HepG2 (cell line): ENCODE measurements at regions not wholly inside any gene's neighbourhood (a gene's known extent, or its start where the extent isn't known, plus 50 kb on each side); places are given as distances from the start of the nearest gene placed in this dataset.

Experiments used
- ATAD3A ChIP-seq: sonication (generic); formaldehyde crosslinking; IDR thresholded peaks from 2 replicates; pipeline ENCODE4 v1.4.0; 2020; ENCODE audit warnings: missing genetic modification reagents
- CEBPG ChIP-seq: IDR thresholded peaks from 2 replicates; pipeline ENCODE4 v1.6.1; 2016
- E2F1 ChIP-seq: sonication (generic); formaldehyde crosslinking; IDR thresholded peaks from 2 replicates; pipeline ENCODE4 v1.5.0; 2020; ENCODE audit warnings: missing genetic modification reagents
- HNF1B ChIP-seq: sonication (generic); formaldehyde crosslinking; IDR thresholded peaks from 2 replicates; pipeline ENCODE4 v1.5.1; 2020; ENCODE audit warnings: mild to moderate bottlenecking, moderate library complexity, missing genetic modification reagents
- IRX3 ChIP-seq: sonication (generic); formaldehyde crosslinking; IDR thresholded peaks from 2 replicates; pipeline ENCODE4 v1.8.1; 2023; ENCODE audit warnings: mild to moderate bottlenecking, low read depth, missing genetic modification reagents, borderline replicate concordance
- LCORL ChIP-seq, 2 experiments: fragments of 450-650 bp in 1 of 2; sonication (generic) in 1 of 2; formaldehyde crosslinking in 1 of 2; IDR thresholded peaks; 2 replicates each; pipeline versions ENCODE4 v1.5.0 to v1.6.1; 2017 to 2020; ENCODE audit warnings: antibody characterized with exemption in 1 of 2, missing genetic modification reagents in 1 of 2
- MBNL3 ChIP-seq: fragments of 250-450 bp; sonication (Bioruptor Pico); conservative IDR thresholded peaks from 2 replicates; pipeline ENCODE4 v1.8.0; 2022; ENCODE audit warnings: mild to moderate bottlenecking, inconsistent platforms
- MEIS1 ChIP-seq: sonication (generic); formaldehyde crosslinking; IDR thresholded peaks from 2 replicates; pipeline ENCODE4 v1.9.0; 2021; ENCODE audit warnings: mild to moderate bottlenecking, missing genetic modification reagents, moderate library complexity, borderline replicate concordance
- MTA1 ChIP-seq: sonication (generic); formaldehyde crosslinking; IDR thresholded peaks from 2 replicates; pipeline ENCODE4 v1.4.0; 2020; ENCODE audit warnings: missing genetic modification reagents, mild to moderate bottlenecking, borderline replicate concordance
- NFRKB ChIP-seq: fragments of 450-650 bp; IDR thresholded peaks from 2 replicates; pipeline ENCODE4 v1.6.1; 2017
- PHF5A ChIP-seq: IDR thresholded peaks from one replicate; pipeline ENCODE4 v1.6.1; 2018; ENCODE audit warnings: low read depth, missing genetic modification reagents; ENCODE audit not compliant: unreplicated experiment
- PLSCR1 ChIP-seq: sonication (generic); formaldehyde crosslinking; IDR thresholded peaks from 2 replicates; pipeline ENCODE4 v1.5.0; 2020; ENCODE audit warnings: missing genetic modification reagents, mild to moderate bottlenecking, borderline replicate concordance
- PRDM15 ChIP-seq: sonication (generic); formaldehyde crosslinking; IDR thresholded peaks from 2 replicates; pipeline ENCODE4 v1.4.0; 2020; ENCODE audit warnings: missing genetic modification reagents
- SP5 ChIP-seq: IDR thresholded peaks from 2 replicates; pipeline ENCODE4 v1.6.1; 2016; ENCODE audit warnings: low read depth, borderline replicate concordance
- STAT5B ChIP-seq: sonication (generic); formaldehyde crosslinking; IDR thresholded peaks from 2 replicates; pipeline ENCODE4 v1.4.0; 2020; ENCODE audit warnings: missing genetic modification reagents
- TBL1XR1 ChIP-seq: fragments of 150-350 bp; IDR thresholded peaks from 2 replicates; pipeline ENCODE4 v1.6.1; 2014; ENCODE audit warnings: borderline replicate concordance, low read length; ENCODE audit not compliant: partially characterized antibody
- THRA ChIP-seq: sonication (generic); formaldehyde crosslinking; IDR thresholded peaks from 2 replicates; pipeline ENCODE4 v1.4.0; 2020; ENCODE audit warnings: missing genetic modification reagents, borderline replicate concordance
- ZFP90 ChIP-seq: sonication (generic); formaldehyde crosslinking; IDR thresholded peaks from 2 replicates; pipeline ENCODE4 v1.8.0; 2022; ENCODE audit warnings: missing genetic modification reagents, mild to moderate bottlenecking, inconsistent platforms, borderline replicate concordance
- ZNF383 ChIP-seq: sonication (generic); formaldehyde crosslinking; IDR thresholded peaks from 2 replicates; pipeline ENCODE4 v1.4.0; 2020; ENCODE audit warnings: missing genetic modification reagents, mild to moderate bottlenecking, borderline replicate concordance
- ZNF501 ChIP-seq: sonication (generic); formaldehyde crosslinking; IDR thresholded peaks from 2 replicates; pipeline ENCODE4 v1.5.1; 2020; ENCODE audit warnings: mild to moderate bottlenecking, moderate library complexity, missing genetic modification reagents
- ZNF775 ChIP-seq: sonication (generic); formaldehyde crosslinking; IDR thresholded peaks from 2 replicates; pipeline ENCODE4 v1.4.0; 2020; ENCODE audit warnings: missing genetic modification reagents, mild to moderate bottlenecking, moderate library complexity, borderline replicate concordance

- TF ChIP-seq THRA (CRISPR knock-in tag) (peak; percentile 95), CEBPG (peak; percentile 96), TBL1XR1 (peak; percentile 45), MBNL3 (CRISPR knock-in tag) (no peak), IRX3 (0 out of 2 replicates have a peak, but pooled peaks have one; percentile 72), PLSCR1 (CRISPR knock-in tag) (peak; percentile 60; the same call in 1 of the 2 replicates), ZNF383 (CRISPR knock-in tag) (0 out of 2 replicates have a peak, but pooled peaks have one; percentile 60), PRDM15 (CRISPR knock-in tag) (peak; percentile 65; the same call in 1 of the 2 replicates), STAT5B (0 out of 2 replicates have a peak, but pooled peaks have one; percentile 35), ZNF775 (CRISPR knock-in tag) (no peak), NFRKB (peak; percentile 86), MEIS1 (0 out of 2 replicates have a peak, but pooled peaks have one; percentile 39), E2F1 (peak; percentile 66; the same call in 1 of the 2 replicates), PHF5A (peak; percentile 90), SP5 (CRISPR knock-in tag) (peak; percentile 52; the same call in 1 of the 2 replicates), ATAD3A (CRISPR knock-in tag) (no peak), HNF1B (CRISPR knock-in tag) (peak; percentile 92), ZNF501 (peak; percentile 96), MTA1 (CRISPR knock-in tag) (peak; percentile 97), ZFP90 (CRISPR knock-in tag) (peak; percentile 89; the same call in 1 of the 2 replicates), LCORL (IDR thresholded peaks at IDR 0.05) (peak; percentile 45; the same call in 1 of the 2 replicates), LCORL (CRISPR knock-in tag; IDR thresholded peaks at IDR 0.05) (peak; percentile 72)
Measured at GRCh38 chr19:56900573-56901097, 60.1 kb upstream of the PEG3 start (continued).
